PC-3 (cell line): ENCODE measurements at regions not wholly inside any gene's neighbourhood (a gene's known extent, or its start where the extent isn't known, plus 50 kb on each side); places are given as distances from the start of the nearest gene placed in this dataset.

Experiments used
- CTCF ChIP-seq: fragments of 300-600 bp; sonication (generic); conservative IDR thresholded peaks from 2 replicates; pipeline ENCODE4 v1.5.1; 2017; ENCODE audit warnings: antibody characterized with exemption, low read depth, mild to moderate bottlenecking, low read length
- EZH2 ChIP-seq: fragments of 300-600 bp; sonication (generic); IDR thresholded peaks from one replicate; pipeline ENCODE4 v1.6.1; 2017; ENCODE audit warnings: antibody characterized with exemption, mild to moderate bottlenecking, low read length; ENCODE audit not compliant: unreplicated experiment

- TF ChIP-seq EZH2: no peak
- TF ChIP-seq CTCF: no peak
Observed at GRCh38 chr5:128615578-128615977, 77.5 kb upstream of the FBN2 start.
